Thyroid gland (tissue), 4 donors: ENCODE measurements at regions not wholly inside any gene's neighbourhood (a gene's known extent, or its start where the extent isn't known, plus 50 kb on each side); places are given as distances from the start of the nearest gene placed in this dataset.

Experiments used
- DNase-seq, 2 donors: peaks; one replicate each; pipeline ENCODE4 v3.0.0-alpha.2; 2019
- H3K27ac ChIP-seq, 3 donors: fragments of 200-600 bp; sonication (generic); 1 replicate in 2 of 3; 2 replicates in 1 of 3; pipeline ENCODE4 v1.5.1; 2016 to 2019; ENCODE audit warnings: mild to moderate bottlenecking in 1 of 3, moderate library complexity in 1 of 3
- H3K27me3 ChIP-seq: fragments of 200-600 bp; sonication (generic); one replicate; pipeline ENCODE4 v1.5.1; 2019
- H3K36me3 ChIP-seq, 2 donors: fragments of 200-600 bp; sonication (generic); one replicate each; pipeline ENCODE4 v1.5.1; 2016 to 2019
- H3K4me1 ChIP-seq, 2 donors: fragments of 200-600 bp; sonication (generic); one replicate each; pipeline ENCODE4 v1.5.1; 2017 to 2019
- H3K4me3 ChIP-seq, 3 donors: fragments of 200-600 bp; sonication (generic); replicated peaks in 1 of 3; 1 replicate in 2 of 3; 2 replicates in 1 of 3; pipeline ENCODE4 v1.5.1; 2016; ENCODE audit warnings: mild to moderate bottlenecking in 1 of 3
- H3K9me3 ChIP-seq: fragments of 200-600 bp; sonication (generic); one replicate; pipeline ENCODE4 v1.5.1; 2017
- POLR2A ChIP-seq, 2 donors: fragments of 450-650 bp; IDR thresholded peaks; one replicate each; pipeline ENCODE4 v1.6.1; 2017; ENCODE audit warnings: antibody characterized with exemption in 2 of 2, mild to moderate bottlenecking in 2 of 2, moderate library complexity in 1 of 2
- WGBS, 2 donors: methylation state at CpG; one replicate each; pipeline ENCODE4 v1.1.5; 2017; 5-methylcytosine and 5-hydroxymethylcytosine counted together
- intact Hi-C: fragments of 100-400 bp; cut with DNase I; formaldehyde crosslinking; loops from one replicate; pipeline ENCODE4 v1.15.1; 2023
- TF ChIP-seq, protein P1 (sequence below), 6 experiments: fragments of 200-600 bp in 3 of 6; fragments of 450-650 bp in 3 of 6; sonication (generic) in 3 of 6; IDR thresholded peaks; one replicate each; pipeline ENCODE4 v1.5.1; 2016 to 2019; ENCODE audit warnings: antibody characterized with exemption in 6 of 6, mild to moderate bottlenecking in 2 of 6, inconsistent platforms in 1 of 6, moderate library complexity in 1 of 6

DNA sequence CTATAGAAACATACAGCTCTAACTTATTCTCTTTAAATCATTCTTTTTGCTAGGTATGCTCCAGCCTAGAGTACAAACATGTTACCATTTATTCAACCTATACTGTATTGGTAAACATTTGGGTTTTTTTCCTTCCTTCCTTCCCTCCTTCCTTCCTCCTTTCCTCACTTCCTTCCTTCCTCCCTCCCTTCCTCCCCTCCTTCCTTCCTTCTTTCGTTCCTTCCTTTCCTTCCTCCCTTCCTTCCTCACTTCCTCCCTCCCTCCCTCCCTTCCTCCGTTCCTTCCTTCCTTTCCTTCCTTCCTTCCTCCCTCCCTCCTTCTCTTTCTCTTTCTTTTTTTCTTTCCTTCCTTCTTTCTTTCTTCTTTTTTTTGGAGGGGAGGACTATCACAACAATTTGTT is 286.7 kb upstream of the PRKCQ start:
- H3K36me3 ChIP-seq, result no peaks in the 10 kb centered on the region
- no peaks in the 10 kb centered on the region for H3K27me3 ChIP-seq
- H3K4me3 ChIP-seq, result no peak overlapping the region
- intact Hi-C loops, result no loop called here
- no peaks in the 10 kb centered on the region for H3K4me1 ChIP-seq
- TF ChIP-seq, protein P1, sequence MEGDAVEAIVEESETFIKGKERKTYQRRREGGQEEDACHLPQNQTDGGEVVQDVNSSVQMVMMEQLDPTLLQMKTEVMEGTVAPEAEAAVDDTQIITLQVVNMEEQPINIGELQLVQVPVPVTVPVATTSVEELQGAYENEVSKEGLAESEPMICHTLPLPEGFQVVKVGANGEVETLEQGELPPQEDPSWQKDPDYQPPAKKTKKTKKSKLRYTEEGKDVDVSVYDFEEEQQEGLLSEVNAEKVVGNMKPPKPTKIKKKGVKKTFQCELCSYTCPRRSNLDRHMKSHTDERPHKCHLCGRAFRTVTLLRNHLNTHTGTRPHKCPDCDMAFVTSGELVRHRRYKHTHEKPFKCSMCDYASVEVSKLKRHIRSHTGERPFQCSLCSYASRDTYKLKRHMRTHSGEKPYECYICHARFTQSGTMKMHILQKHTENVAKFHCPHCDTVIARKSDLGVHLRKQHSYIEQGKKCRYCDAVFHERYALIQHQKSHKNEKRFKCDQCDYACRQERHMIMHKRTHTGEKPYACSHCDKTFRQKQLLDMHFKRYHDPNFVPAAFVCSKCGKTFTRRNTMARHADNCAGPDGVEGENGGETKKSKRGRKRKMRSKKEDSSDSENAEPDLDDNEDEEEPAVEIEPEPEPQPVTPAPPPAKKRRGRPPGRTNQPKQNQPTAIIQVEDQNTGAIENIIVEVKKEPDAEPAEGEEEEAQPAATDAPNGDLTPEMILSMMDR (IDR thresholded peaks at IDR 0.05), result no peak
- TF ChIP-seq POLR2A (IDR thresholded peaks at IDR 0.05), result no peak
- 83 to 90% methylated on average over 2 of the region's 2 CpGs for WGBS, 2 donors
- no peak for DNase-seq
- no peaks in the 10 kb centered on the region for H3K9me3 ChIP-seq
- no peak overlapping the region for H3K27ac ChIP-seq

GRCh38 chr10:6864142-6864541 is 284.1 kb upstream of the PRKCQ start:
- no peak for DNase-seq
- no peaks in the 10 kb centered on the region for H3K27me3 ChIP-seq
- intact Hi-C loops, result no loop called here
- 94 to 98% methylated on average over 6 of the region's 6 CpGs for WGBS, 2 donors
- no peak for TF ChIP-seq POLR2A (IDR thresholded peaks at IDR 0.05)
- TF ChIP-seq, protein P1 (IDR thresholded peaks at IDR 0.05), result no peak
- H3K36me3 ChIP-seq, result no peaks in the 10 kb centered on the region
- H3K27ac ChIP-seq, result no peak overlapping the region
- no peak overlapping the region for H3K4me3 ChIP-seq
- no peaks in the 10 kb centered on the region for H3K4me1 ChIP-seq
- no peaks in the 10 kb centered on the region for H3K9me3 ChIP-seq

DNA sequence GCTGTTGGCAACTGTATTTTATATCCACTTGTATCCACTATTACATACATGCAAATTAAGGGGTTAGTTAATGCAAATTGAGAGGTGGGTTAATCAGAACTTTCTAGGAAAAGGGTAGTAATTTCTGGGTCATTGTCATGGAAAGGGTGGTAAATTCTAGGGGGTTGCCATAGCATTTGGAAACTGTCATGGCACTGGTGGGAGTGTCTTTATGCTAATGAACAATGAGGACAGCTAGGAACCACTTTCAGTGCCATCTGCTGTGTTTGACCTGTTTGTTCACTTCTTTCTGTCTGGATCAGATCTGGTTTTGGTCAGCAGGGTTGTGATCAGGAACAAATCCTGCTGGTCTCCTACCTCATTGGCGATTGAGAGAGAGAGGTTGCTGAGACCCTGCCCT is 283.3 kb upstream of the PRKCQ start:
- no peaks in the 10 kb centered on the region for H3K4me1 ChIP-seq
- H3K4me3 ChIP-seq, result no peak overlapping the region
- H3K36me3 ChIP-seq, result no peaks in the 10 kb centered on the region
- H3K27ac ChIP-seq, result no peak overlapping the region
- DNase-seq, result no peak
- no peak for TF ChIP-seq POLR2A (IDR thresholded peaks at IDR 0.05)
- TF ChIP-seq, protein P1 (IDR thresholded peaks at IDR 0.05), result no peak
- intact Hi-C loops, result no loop called here
- no peaks in the 10 kb centered on the region for H3K9me3 ChIP-seq
- 100% methylated on average over 1 of the region's 1 CpG for whole genome bisulfite sequencing, 2 donors
- no peaks in the 10 kb centered on the region for H3K27me3 ChIP-seq

GRCh38 chr10:6850452-6850851 is 270.4 kb upstream of the PRKCQ start:
- no peak for DNase-seq
- Histone ChIP-seq H3K27ac (no peak overlapping the region), H3K4me3 (no peak overlapping the region), H3K36me3 (no peaks in the 10 kb centered on the region), H3K9me3 (no peaks in the 10 kb centered on the region), H3K4me1 (no peaks in the 10 kb centered on the region), H3K27me3 (no peaks in the 10 kb centered on the region)
- no peak for TF ChIP-seq POLR2A (IDR thresholded peaks at IDR 0.05)
- TF ChIP-seq, protein P1 (IDR thresholded peaks at IDR 0.05), result no peak
- intact Hi-C loops, result no loop called here
- WGBS, 2 donors, result 95 to 96% methylated on average over 3 of the region's 3 CpGs

GRCh38 chr10:6847561-6847960 is 267.5 kb upstream of the PRKCQ start:
- Histone ChIP-seq H3K36me3 (no peaks in the 10 kb centered on the region), H3K9me3 (no peaks in the 10 kb centered on the region), H3K27me3 (no peaks in the 10 kb centered on the region), H3K27ac (no peak overlapping the region), H3K4me1 (no peaks in the 10 kb centered on the region), H3K4me3 (no peak overlapping the region)
- TF ChIP-seq, protein P1 (IDR thresholded peaks at IDR 0.05), result no peak
- TF ChIP-seq POLR2A (IDR thresholded peaks at IDR 0.05), result no peak
- 84 to 92% methylated on average over 3 of the region's 3 CpGs for WGBS, 2 donors
- DNase-seq, result no peak
- intact Hi-C loops, result no loop called here
